GM19328 (cell line): ENCODE measurements at regions not wholly inside any gene's neighbourhood (a gene's known extent, or its start where the extent isn't known, plus 50 kb on each side); places are given as distances from the start of the nearest gene placed in this dataset.

Experiments
- ATAC-seq: cut with Tn5 transposase; IDR thresholded peaks from one replicate; pipeline ENCODE4 v1.9.1; 2021; ENCODE audit warnings: mild to moderate bottlenecking, moderate library complexity; ENCODE audit not compliant: unreplicated experiment

GRCh38 chr6:93580446-93580845, 161.1 kb upstream of the EPHA7 start:
- no peak for ATAC-seq

DNA sequence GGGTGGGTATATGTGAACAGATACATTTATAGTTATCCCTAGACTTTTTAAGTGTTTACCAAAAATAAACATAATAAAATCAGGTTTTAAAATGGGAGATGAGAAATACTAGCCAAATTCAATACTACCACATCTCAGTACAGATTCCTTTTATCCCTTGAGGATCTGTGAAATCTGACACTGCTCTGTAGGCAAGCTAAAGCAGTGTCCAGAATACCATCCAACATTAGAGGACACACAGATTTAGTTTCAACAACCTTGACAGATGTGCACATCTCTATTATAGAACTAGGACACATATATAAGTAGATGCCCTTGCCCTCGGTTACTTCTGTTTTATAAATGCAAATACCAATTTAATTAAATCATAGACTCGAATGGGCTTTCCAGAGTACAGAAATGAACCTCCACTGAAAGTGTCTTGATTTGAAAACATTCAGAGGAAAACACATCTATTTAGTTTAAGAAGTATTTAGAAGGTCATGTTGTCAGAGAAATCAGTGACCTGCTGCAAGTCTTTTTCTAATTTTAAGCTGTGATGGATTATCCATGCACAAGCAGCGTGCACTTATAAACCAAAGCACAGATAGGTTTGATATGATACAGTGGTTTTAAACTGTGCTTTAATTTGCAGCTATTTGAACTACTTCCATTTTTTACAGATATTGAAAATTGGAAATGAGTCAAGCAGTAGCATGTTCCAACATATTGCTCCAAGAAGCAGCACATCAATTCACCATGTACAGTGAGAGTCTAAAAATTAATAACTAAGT, 156.3 kb upstream of the EPHA7 start:
- ATAC-seq: no peak

DNA sequence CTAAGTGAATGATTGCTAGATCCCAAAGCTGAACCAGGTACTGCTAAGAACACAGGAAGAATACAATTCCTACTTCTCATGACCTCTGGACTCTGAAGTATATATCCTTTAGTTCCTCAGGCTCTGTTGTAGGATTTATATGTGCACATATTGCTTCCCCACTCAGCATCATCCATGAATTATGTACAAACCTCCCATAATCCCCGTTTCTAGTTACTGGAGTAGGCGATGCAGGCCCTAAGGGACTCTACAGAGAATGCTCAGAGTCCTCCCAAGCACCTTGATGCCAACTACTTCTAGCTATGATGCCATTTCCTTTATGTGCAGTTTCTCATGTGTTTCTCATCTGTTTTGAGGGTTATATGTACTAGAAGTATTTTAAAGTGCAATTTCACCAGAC, 154.9 kb upstream of the EPHA7 start:
- ATAC-seq: no peak

DNA sequence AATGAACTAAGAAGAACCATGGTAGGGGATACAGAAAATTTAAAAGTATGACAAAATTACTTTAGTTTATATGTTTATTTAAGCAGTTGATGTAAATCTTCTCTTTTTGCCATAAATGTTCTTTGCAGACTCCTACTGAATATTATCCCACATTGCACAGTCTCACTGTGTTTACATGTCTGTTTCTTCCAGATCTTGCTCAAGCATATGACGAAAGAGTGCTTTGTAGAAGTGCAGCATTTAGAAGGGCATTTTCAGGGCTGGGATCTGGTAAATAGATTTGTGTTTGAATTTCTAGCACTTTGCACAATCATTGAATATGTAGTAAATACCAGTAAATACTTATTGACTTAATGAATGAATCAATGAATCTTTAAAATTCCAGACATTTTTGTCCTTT, 152.0 kb upstream of the EPHA7 start:
- no peak for ATAC-seq

DNA sequence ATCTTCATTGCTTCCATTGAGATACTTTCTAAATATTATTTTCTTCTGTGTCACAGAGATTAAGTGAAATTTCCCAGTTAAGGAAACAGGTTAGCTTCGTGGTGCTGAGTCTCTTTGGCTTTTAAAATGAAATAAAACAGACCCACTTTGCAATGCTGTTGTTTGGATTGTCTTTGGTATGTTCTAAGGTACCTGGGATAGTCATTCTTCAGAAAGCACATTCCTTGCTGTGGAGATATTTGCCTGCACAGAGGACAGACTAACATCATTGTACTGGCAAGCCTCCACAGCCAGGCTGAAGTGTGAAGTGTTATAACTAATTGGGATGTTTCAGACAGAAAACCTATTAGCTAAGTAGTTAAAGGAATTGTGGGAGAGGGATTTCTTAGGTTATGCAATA, 148.8 kb upstream of the EPHA7 start:
- ATAC-seq: no peak

- ATAC-seq: no peak
Measured at GRCh38 chr6:93567164-93567563, 147.8 kb upstream of the EPHA7 start.

DNA sequence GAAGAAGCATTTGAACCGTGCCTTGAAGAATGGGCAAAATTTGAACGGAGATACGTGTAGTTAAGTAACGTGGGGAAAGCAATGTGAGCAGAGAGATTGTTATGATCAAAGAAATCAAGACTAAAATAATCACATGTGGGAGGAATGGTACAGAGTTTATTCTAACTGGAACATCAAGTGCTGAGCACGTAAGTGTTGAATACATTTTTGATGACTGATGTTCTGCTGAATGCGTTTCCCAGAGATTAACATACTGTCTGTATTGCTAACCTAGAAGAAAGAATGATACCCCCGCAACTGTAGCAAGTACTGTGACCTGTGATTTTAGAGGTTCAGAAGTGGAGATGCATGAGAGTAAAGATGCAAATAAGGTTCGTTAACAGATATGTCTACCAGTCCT, 146.9 kb upstream of the EPHA7 start:
- no peak for ATAC-seq

- ATAC-seq: no peak
Measured at GRCh38 chr6:93562582-93562981, 143.2 kb upstream of the EPHA7 start.

- no peak for ATAC-seq
Measured at GRCh38 chr6:93555292-93555691, 135.9 kb upstream of the EPHA7 start.

- no peak for ATAC-seq
Measured at GRCh38 chr6:93554018-93554417, 134.7 kb upstream of the EPHA7 start.

- ATAC-seq: no peak
Measured at GRCh38 chr6:93550551-93551276, 131.4 kb upstream of the EPHA7 start.

DNA sequence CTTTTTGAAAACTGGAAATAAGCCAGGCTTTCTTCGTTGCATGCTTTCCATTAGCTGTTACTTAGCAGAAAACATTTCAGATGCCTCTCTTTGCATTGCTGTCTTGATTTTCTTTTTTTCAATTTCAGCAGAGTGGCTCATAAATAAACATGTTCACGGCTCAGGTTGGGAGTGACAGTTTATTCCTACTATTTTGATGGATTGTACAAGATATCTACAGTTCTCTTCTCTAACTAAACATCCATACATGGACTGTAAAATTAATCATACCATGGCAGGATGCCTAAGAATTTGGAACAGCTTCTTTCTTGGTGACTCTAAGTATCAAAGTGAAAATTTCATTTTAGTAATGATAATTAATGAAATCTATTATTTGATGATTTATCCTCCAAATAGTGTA, 130.5 kb upstream of the EPHA7 start:
- no peak for ATAC-seq

- ATAC-seq: no peak
Measured at GRCh38 chr6:93524671-93525451, 105.5 kb upstream of the EPHA7 start.

GRCh38 chr6:93523365-93523764, 104.0 kb upstream of the EPHA7 start:
- ATAC-seq: no peak

- no peak for ATAC-seq
Measured at GRCh38 chr6:93516441-93516840, 97.1 kb upstream of the EPHA7 start.

- ATAC-seq: no peak
Measured at GRCh38 chr6:93515736-93516135, 96.4 kb upstream of the EPHA7 start.

DNA sequence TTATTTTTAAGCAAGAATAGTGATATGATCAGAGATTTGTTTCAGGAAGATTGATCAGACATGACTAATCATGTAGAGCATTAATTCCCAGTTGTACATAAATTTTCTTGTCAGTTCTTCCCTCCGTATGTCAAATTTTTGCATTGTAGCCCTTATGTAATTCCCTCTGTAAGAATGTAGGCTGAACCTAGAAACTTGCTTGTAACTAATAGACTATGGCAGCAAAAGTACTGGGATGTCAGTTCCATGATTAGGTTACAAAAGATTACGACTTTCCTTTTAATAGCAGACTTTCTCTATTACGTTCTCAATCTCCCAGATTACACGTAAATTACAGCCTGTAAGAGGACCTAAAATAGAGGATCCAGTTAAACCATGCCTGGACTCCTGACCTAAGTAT, 79.4 kb upstream of the EPHA7 start:
- ATAC-seq: no peak

DNA sequence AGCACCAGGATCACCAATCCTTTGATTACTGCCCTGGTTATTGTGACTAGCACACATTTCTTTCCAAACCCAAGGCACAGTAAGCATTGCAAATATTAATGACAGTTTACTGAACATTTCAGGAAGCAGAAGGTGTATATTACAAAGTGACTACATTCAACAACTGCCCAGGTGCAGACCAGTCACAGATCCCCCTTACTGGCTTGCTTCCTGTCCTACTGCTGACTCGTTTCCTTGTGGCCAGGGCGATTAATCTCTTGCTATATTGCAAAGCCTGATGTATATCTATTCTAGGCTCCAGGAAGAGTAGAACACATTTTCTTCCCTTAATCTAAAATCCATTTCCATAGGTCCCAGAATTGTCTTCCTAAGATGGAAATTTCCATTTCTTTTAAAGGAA, 77.2 kb upstream of the EPHA7 start:
- no peak for ATAC-seq

GRCh38 chr6:93494057-93494456, 74.7 kb upstream of the EPHA7 start:
- ATAC-seq: no peak

DNA sequence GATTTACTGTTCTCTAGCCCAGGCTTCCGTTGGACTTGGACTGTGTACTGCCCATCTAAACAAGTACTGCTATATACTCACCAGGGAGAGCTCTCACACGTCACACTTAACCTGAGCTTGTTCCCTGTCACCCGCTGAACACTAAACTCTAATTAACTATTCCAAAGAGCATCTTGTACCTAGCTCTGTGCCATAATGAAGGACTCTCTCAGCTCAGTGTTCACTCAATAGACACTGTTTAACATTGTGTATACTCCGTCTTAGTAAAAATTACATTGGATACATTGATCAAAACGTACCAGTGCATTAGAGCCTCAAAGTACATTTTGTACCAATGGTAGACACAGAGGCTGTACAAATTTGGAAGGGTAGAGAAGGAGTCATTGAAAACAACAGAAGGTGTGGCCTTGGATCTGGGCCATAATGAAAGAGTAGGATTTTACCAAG, 55.4 kb upstream of the EPHA7 start:
- ATAC-seq: no peak

GRCh38 chr6:93471281-93471680, 51.9 kb upstream of the EPHA7 start:
- ATAC-seq: no peak
